HFFc6 (cell line): ENCODE measurements at regions not wholly inside any gene's neighbourhood (a gene's known extent, or its start where the extent isn't known, plus 50 kb on each side); places are given as distances from the start of the nearest gene placed in this dataset.
"Not testable (repeated sequence)": the region's sequence is repeated elsewhere in the genome, so short reads cannot be mapped to it uniquely, and the experiment has no call there.

Experiments used
- DNase-seq: peaks from one replicate; pipeline ENCODE4 v3.0.0-alpha.2; 2018
- H3K27ac Mint-ChIP-seq: 2 replicates; pipeline ENCODE4 v1.8.0; 2020; ENCODE audit warnings: mild to moderate bottlenecking, mixed read lengths
- H3K27me3 Mint-ChIP-seq: 2 replicates; pipeline ENCODE4 v1.8.0; 2021; ENCODE audit warnings: mild to moderate bottlenecking, moderate library complexity, mixed read lengths; ENCODE audit not compliant: insufficient read depth
- H3K36me3 Mint-ChIP-seq: 2 replicates; pipeline ENCODE4 v1.8.0; 2021; ENCODE audit warnings: low read depth, mixed read lengths
- H3K4me1 Mint-ChIP-seq: 2 replicates; pipeline ENCODE4 v1.8.0; 2020; ENCODE audit warnings: low read depth, mixed read lengths
- H3K4me3 Mint-ChIP-seq: 2 replicates; pipeline ENCODE4 v1.8.0; 2020; ENCODE audit warnings: mild to moderate bottlenecking, moderate library complexity, mixed read lengths
- H3K9me3 Mint-ChIP-seq: 2 replicates; pipeline ENCODE4 v1.8.0; 2020; ENCODE audit warnings: mild to moderate bottlenecking, mixed read lengths
- CTCF ChIP-seq: fragments of 200-600 bp; sonication (generic); IDR thresholded peaks from 2 replicates; pipeline ENCODE4 v1.5.0; 2021; ENCODE audit warnings: antibody characterized with exemption, mild to moderate bottlenecking

GRCh38 chr6:163732479-163732878 is 318.0 kb downstream of the QKI start:
- H3K4me3 Mint-ChIP-seq, result no peak overlapping the region
- no peak for TF ChIP-seq CTCF
- no peaks in the 10 kb centered on the region for H3K9me3 Mint-ChIP-seq
- H3K4me1 Mint-ChIP-seq, result no peaks in the 10 kb centered on the region
- no peak for DNase-seq
- H3K27ac Mint-ChIP-seq, result no peak overlapping the region
- H3K27me3 Mint-ChIP-seq, result peaks cover 6% of the 10 kb centered on the region
- H3K36me3 Mint-ChIP-seq, result no peaks in the 10 kb centered on the region

- not testable (repeated sequence) for H3K9me3 Mint-ChIP-seq, DNase-seq, H3K27ac Mint-ChIP-seq, H3K4me1 Mint-ChIP-seq, H3K4me3 Mint-ChIP-seq, H3K36me3 Mint-ChIP-seq, H3K27me3 Mint-ChIP-seq
These were observed 317.5 kb downstream of the QKI start for GRCh38 chr6:163732014-163732351.

- peaks cover 9% of the 10 kb centered on the region for H3K27me3 Mint-ChIP-seq
- H3K36me3 Mint-ChIP-seq, result no peaks in the 10 kb centered on the region
- H3K4me3 Mint-ChIP-seq, result no peak overlapping the region
These were observed 316.9 kb downstream of the QKI start for GRCh38 chr6:163731215-163732013.

GRCh38 chr6:163730246-163731210 is 316.0 kb downstream of the QKI start:
- no peak for TF ChIP-seq CTCF
- H3K27ac Mint-ChIP-seq, result no peak overlapping the region
- no peak overlapping the region for H3K4me3 Mint-ChIP-seq
- no peak for DNase-seq
- H3K4me1 Mint-ChIP-seq, result no peaks in the 10 kb centered on the region
- no peaks in the 10 kb centered on the region for H3K36me3 Mint-ChIP-seq
- peaks cover 14% of the 10 kb centered on the region for H3K27me3 Mint-ChIP-seq
- no peaks in the 10 kb centered on the region for H3K9me3 Mint-ChIP-seq

More at GRCh38 chr6:163731215-163732013, 316.9 kb downstream of the QKI start:
- DNase-seq, result no peak
- TF ChIP-seq CTCF, result no peak
- no peak overlapping the region for H3K27ac Mint-ChIP-seq
- no peaks in the 10 kb centered on the region for H3K9me3 Mint-ChIP-seq
- no peaks in the 10 kb centered on the region for H3K4me1 Mint-ChIP-seq

GRCh38 chr6:163729127-163729872 is 314.8 kb downstream of the QKI start:
- Mint-ChIP-seq H3K36me3 (no peaks in the 10 kb centered on the region), H3K9me3 (no peaks in the 10 kb centered on the region), H3K27ac (no peak overlapping the region), H3K4me3 (no peak overlapping the region), H3K4me1 (no peaks in the 10 kb centered on the region), H3K27me3 (peaks cover 15% of the 10 kb centered on the region)
- TF ChIP-seq CTCF, result no peak
- no peak for DNase-seq
